Keratinocyte (primary cell): ENCODE measurements at regions not wholly inside any gene's neighbourhood (a gene's known extent, or its start where the extent isn't known, plus 50 kb on each side); places are given as distances from the start of the nearest gene placed in this dataset.
A peak's percentile ranks its signal among the peaks of the same experiment; 100 is the strongest.

Source experiments
- DNase-seq: peaks from one replicate; pipeline ENCODE4 v3.0.0-alpha.2; 2011; ENCODE audit warnings: low read depth, missing footprints, low spot score
- FAIRE-seq: peaks from 2 replicates; lab custom pipeline; 2011; peaks lifted over from hg19 to GRCh38; lab: Jason Lieb, UNC
- H2AFZ ChIP-seq: 2 replicates; pipeline ENCODE4 v1.6.0; 2012; ENCODE audit warnings: low read length, control low read depth, inconsistent platforms; ENCODE audit not compliant: control insufficient read depth
- H3K27ac ChIP-seq: 2 replicates; pipeline ENCODE4 v1.5.1; 2011; ENCODE audit warnings: low read length; ENCODE audit not compliant: control insufficient read depth, insufficient read depth
- H3K27me3 ChIP-seq: 3 replicates; pipeline ENCODE4 v1.6.0; 2011; ENCODE audit warnings: low read length; ENCODE audit not compliant: control insufficient read depth, insufficient read depth; ENCODE audit errors: extremely low read depth
- H3K36me3 ChIP-seq, 2 experiments: 2 replicates in 1 of 2; 3 replicates in 1 of 2; pipeline ENCODE4 v1.5.1; 2011; ENCODE audit warnings: low read length in 2 of 2, mild to moderate bottlenecking in 1 of 2; ENCODE audit not compliant: control insufficient read depth in 2 of 2, insufficient read depth in 2 of 2; ENCODE audit errors: extremely low read depth in 1 of 2
- H3K4me1 ChIP-seq: 3 replicates; pipeline ENCODE4 v1.5.1; 2011; ENCODE audit warnings: low read length; ENCODE audit not compliant: control insufficient read depth, insufficient read depth; ENCODE audit errors: extremely low read depth
- H3K4me2 ChIP-seq: 3 replicates; pipeline ENCODE4 v1.6.0; 2011; ENCODE audit warnings: low read depth, low read length; ENCODE audit not compliant: control insufficient read depth, insufficient read depth; ENCODE audit errors: extremely low read depth
- H3K4me3 ChIP-seq, 3 experiments: fragments of 200-600 bp in 1 of 3; sonication (generic) in 1 of 3; 2 replicates in 2 of 3; 3 replicates in 1 of 3; pipeline ENCODE4 v1.5.1; 2011 to 2016; ENCODE audit warnings: low read length in 3 of 3, mild to moderate bottlenecking in 3 of 3, control low read depth in 2 of 3, inconsistent platforms in 1 of 3, low read depth in 1 of 3, mixed read lengths in 1 of 3, mixed run types in 1 of 3, moderate library complexity in 1 of 3; ENCODE audit not compliant: control insufficient read depth in 2 of 3, insufficient read depth in 2 of 3; ENCODE audit errors: extremely low read depth in 1 of 3
- H3K79me2 ChIP-seq: 2 replicates; pipeline ENCODE4 v1.6.0; 2012; ENCODE audit warnings: low read length; ENCODE audit not compliant: control insufficient read depth, insufficient read depth
- H3K9ac ChIP-seq: 3 replicates; pipeline ENCODE4 v1.6.0; 2011; ENCODE audit warnings: low read length; ENCODE audit not compliant: control insufficient read depth, insufficient read depth; ENCODE audit errors: extremely low read depth
- H3K9me1 ChIP-seq: 3 replicates; pipeline ENCODE4 v1.6.0; 2011; ENCODE audit warnings: low read length; ENCODE audit not compliant: control insufficient read depth, insufficient read depth; ENCODE audit errors: extremely low read depth
- H3K9me3 ChIP-seq: 2 replicates; pipeline ENCODE4 v1.5.1; 2012; ENCODE audit warnings: low read depth, low read length; ENCODE audit not compliant: control insufficient read depth
- H4K20me1 ChIP-seq: 3 replicates; pipeline ENCODE4 v1.6.0; 2011; ENCODE audit warnings: low read length; ENCODE audit not compliant: control insufficient read depth, insufficient read depth; ENCODE audit errors: extremely low read depth
- EZH2 ChIP-seq: IDR thresholded peaks from one replicate; pipeline ENCODE4 v1.6.1; 2012; ENCODE audit warnings: inconsistent platforms, mild to moderate bottlenecking, low read length, moderate library complexity
- dilution Hi-C: fragments of 300-500 bp; cut with MboI; formaldehyde crosslinking; loops from one replicate; pipeline ENCODE4 v1.7.0; 2020; ENCODE audit warnings: low sequenced_read_pairs; ENCODE audit not compliant: extremely low pct_ligation_motif_present
- TF ChIP-seq, protein P1 (sequence below), 3 experiments: IDR thresholded peaks in 1 of 3; conservative IDR thresholded peaks in 1 of 3; optimal IDR thresholded peaks in 1 of 3; 2 replicates in 2 of 3; 3 replicates in 1 of 3; pipeline versions ENCODE3 to v1.5.1; 2011; ENCODE audit warnings: low read length in 3 of 3, mild to moderate bottlenecking in 3 of 3, moderate library complexity in 2 of 3, control low read depth in 1 of 3, inconsistent platforms in 1 of 3; ENCODE audit not compliant: insufficient read depth in 2 of 3; ENCODE audit errors: extremely low read depth in 1 of 3

DNA sequence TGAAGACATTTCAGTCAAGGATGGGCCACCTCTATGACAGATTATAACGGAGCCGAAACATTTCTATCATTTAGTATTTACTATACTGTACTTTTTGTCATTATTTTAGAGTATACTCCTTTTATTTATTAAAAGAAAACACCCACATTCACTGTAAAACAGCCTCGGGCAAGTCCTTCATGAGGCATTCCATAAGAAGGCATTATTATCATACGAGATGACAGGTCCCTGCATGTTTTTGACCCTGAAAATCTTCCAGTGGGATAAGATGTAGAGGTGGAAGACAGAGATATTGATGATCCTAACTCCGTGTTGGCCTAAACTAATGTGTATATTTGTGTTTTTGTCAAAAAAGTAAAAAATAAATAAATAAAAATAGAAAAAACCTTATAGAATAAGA is 245.0 kb downstream of the MTX2 start:
- Histone ChIP-seq H3K4me2 (peak overlapping the region; percentile 32), H4K20me1 (no peaks in the 10 kb centered on the region), H3K79me2 (no peaks in the 10 kb centered on the region), H3K36me3 (no peaks in the 10 kb centered on the region), H3K9me1 (no peaks in the 10 kb centered on the region), H3K4me3 (no peak overlapping the region), H3K9ac (no peak overlapping the region), H3K27ac (peak overlapping the region; percentile 40), H3K9me3 (no peaks in the 10 kb centered on the region), H3K27me3 (no peaks in the 10 kb centered on the region), H2AFZ (no peak overlapping the region), H3K4me1 (peaks cover 10% of the 10 kb centered on the region)
- DNase-seq = peak; percentile 21
- TF ChIP-seq EZH2 = no peak
- TF ChIP-seq, protein P1, sequence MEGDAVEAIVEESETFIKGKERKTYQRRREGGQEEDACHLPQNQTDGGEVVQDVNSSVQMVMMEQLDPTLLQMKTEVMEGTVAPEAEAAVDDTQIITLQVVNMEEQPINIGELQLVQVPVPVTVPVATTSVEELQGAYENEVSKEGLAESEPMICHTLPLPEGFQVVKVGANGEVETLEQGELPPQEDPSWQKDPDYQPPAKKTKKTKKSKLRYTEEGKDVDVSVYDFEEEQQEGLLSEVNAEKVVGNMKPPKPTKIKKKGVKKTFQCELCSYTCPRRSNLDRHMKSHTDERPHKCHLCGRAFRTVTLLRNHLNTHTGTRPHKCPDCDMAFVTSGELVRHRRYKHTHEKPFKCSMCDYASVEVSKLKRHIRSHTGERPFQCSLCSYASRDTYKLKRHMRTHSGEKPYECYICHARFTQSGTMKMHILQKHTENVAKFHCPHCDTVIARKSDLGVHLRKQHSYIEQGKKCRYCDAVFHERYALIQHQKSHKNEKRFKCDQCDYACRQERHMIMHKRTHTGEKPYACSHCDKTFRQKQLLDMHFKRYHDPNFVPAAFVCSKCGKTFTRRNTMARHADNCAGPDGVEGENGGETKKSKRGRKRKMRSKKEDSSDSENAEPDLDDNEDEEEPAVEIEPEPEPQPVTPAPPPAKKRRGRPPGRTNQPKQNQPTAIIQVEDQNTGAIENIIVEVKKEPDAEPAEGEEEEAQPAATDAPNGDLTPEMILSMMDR (optimal IDR thresholded peaks at IDR 0.05 in 1 of 3, IDR thresholded peaks at IDR 0.05 in 1 of 3, conservative IDR thresholded peaks at IDR 0.05 in 1 of 3; ENCODE audit: extremely low read depth in 1 of 3, insufficient read depth in 2 of 3, low read length in 3 of 3) = no peak
- no peak for FAIRE-seq
- dilution Hi-C loops = no loop called here

DNA sequence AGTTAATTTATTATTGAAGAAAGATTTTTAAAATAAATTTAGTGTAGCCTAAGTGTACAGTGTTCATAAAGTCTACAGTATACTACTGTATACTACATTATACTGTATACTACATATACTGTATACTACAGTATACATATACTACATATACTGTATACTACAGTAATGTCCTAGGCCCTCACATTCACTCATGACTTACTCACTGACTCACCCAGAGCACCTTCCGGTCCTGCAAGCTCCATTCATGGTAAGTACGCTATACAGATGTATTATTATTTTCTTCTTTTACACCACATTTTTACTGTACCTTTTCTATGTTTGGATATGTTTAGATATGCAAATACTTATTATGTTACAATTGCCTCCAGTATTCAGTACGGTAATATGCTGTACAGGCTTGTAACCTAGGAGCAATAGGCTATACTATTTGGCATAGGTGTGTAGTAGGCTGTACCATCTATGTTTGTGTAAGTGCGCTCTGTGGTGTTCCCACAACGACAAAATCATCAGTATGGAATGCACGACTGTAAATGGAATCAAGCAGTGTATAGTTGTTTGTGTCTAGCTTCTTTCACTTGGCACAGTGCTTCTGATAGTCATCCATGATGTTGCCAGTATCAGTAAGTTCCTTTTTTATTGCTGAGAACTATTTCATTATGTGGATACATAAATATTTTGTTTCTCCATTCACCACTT is 245.7 kb downstream of the MTX2 start:
- no peaks in the 10 kb centered on the region for H3K9me3 ChIP-seq
- FAIRE-seq = peak; percentile 86
- no peak overlapping the region for H3K4me3 ChIP-seq
- DNase-seq = peak; percentile 67
- H3K9me1 ChIP-seq = no peaks in the 10 kb centered on the region
- peak overlapping the region; percentile 43 for H3K4me2 ChIP-seq
- H4K20me1 ChIP-seq = no peaks in the 10 kb centered on the region
- dilution Hi-C loops = no loop called here
- H3K36me3 ChIP-seq = no peaks in the 10 kb centered on the region
- peak overlapping the region; percentile 2 for H3K27ac ChIP-seq
- peaks cover 10% of the 10 kb centered on the region for H3K4me1 ChIP-seq
- H2AFZ ChIP-seq = no peak overlapping the region
- no peak overlapping the region for H3K9ac ChIP-seq
- H3K27me3 ChIP-seq = no peaks in the 10 kb centered on the region
- no peak for TF ChIP-seq EZH2
- H3K79me2 ChIP-seq = no peaks in the 10 kb centered on the region
